A549 (cell line): ENCODE measurements at regions not wholly inside any gene's neighbourhood (a gene's known extent, or its start where the extent isn't known, plus 50 kb on each side); places are given as distances from the start of the nearest gene placed in this dataset.

Source experiments
- ATAC-seq, 2 experiments: fragments of 200-7000 bp in 1 of 2; fragments of >200 bp in 1 of 2; cut with Nextera tagmentation in 1 of 2; cut with Tn5 transposase in 1 of 2; 3 replicates each; pipeline versions ENCODE4 v1.8.0 to v1.9.1; 2018 to 2020; ENCODE audit warnings: mild to moderate bottlenecking in 1 of 2, moderate library complexity in 1 of 2
- CTCF ChIA-PET: fragments of 300-600 bp; sonication (Branson Sonifier 250); formaldehyde crosslinking; extraction: SDS; loops from one replicate; lab custom pipeline; 2021; ENCODE audit warnings: antibody characterized with exemption, inconsistent platforms; lab: Yijun Ruan, JAX
- POLR2A ChIA-PET: fragments of 350-600 bp; formaldehyde crosslinking; extraction: SDS; loops from one replicate; lab custom pipeline; 2021; ENCODE audit warnings: antibody characterized with exemption, inconsistent platforms; lab: Yijun Ruan, JAX
- DNase-seq, 2 experiments: peaks; one replicate each; pipeline versions ENCODE4 v3.0.0 to v3.0.0-alpha.2; 2011 to 2016; ENCODE audit warnings: low read depth in 1 of 2, low spot score in 1 of 2
- FAIRE-seq: peaks from 2 replicates; lab custom pipeline; 2011; peaks lifted over from hg19 to GRCh38; lab: Jason Lieb, UNC
- H3K27ac ChIP-seq, 2 experiments: fragments of >200 bp; sonication (Bioruptor Twin); formaldehyde crosslinking; 3 replicates each; pipeline ENCODE4 v1.5.1; 2016 to 2017
- H3K4me1 ChIP-seq: fragments of >200 bp; sonication (Bioruptor Twin); formaldehyde crosslinking; 3 replicates; pipeline ENCODE4 v1.6.1; 2016
- H3K4me2 ChIP-seq: fragments of >200 bp; sonication (Bioruptor Twin); formaldehyde crosslinking; 3 replicates; pipeline ENCODE4 v1.6.1; 2016
- H3K4me3 ChIP-seq: fragments of >200 bp; sonication (Bioruptor Twin); formaldehyde crosslinking; 3 replicates; pipeline ENCODE4 v1.5.1; 2016
- H3K9me3 ChIP-seq: fragments of >200 bp; sonication (Bioruptor Twin); formaldehyde crosslinking; 3 replicates; pipeline ENCODE4 v1.6.1; 2016
- BHLHE40 ChIP-seq: IDR thresholded peaks from 2 replicates; pipeline ENCODE4 v1.6.1; 2012; ENCODE audit warnings: low read depth, low read length, inconsistent platforms
- CBX8 ChIP-seq: fragments of 200-600 bp; sonication (generic); IDR thresholded peaks from 2 replicates; pipeline ENCODE4 v1.6.1; 2016
- EHF ChIP-seq: fragments of 250-450 bp; sonication (Bioruptor Pico); IDR thresholded peaks from 2 replicates; pipeline ENCODE4 v1.5.0; 2020; ENCODE audit warnings: mild to moderate bottlenecking
- EHMT2 ChIP-seq: fragments of 200-600 bp; sonication (generic); IDR thresholded peaks from 2 replicates; pipeline ENCODE4 v1.6.1; 2016; ENCODE audit warnings: antibody characterized with exemption, low read depth, mild to moderate bottlenecking, moderate library complexity
- ELK1 ChIP-seq: fragments of 150-350 bp; IDR thresholded peaks from 2 replicates; pipeline ENCODE4 v1.6.1; 2014; ENCODE audit warnings: low read depth, mild to moderate bottlenecking, low read length
- FOSL2 ChIP-seq, 2 experiments: fragments of 450-650 bp in 1 of 2; fragments of >200 bp in 1 of 2; sonication (Bioruptor Twin) in 1 of 2; formaldehyde crosslinking; IDR thresholded peaks; 2 replicates each; pipeline versions ENCODE4 v1.5.0 to v1.6.1; 2016 to 2020; ENCODE audit warnings: mild to moderate bottlenecking in 1 of 2, moderate library complexity in 1 of 2
- FOXS1 ChIP-seq: fragments of 250-450 bp; sonication (Bioruptor Pico); IDR thresholded peaks from 2 replicates; pipeline ENCODE4 v1.5.0; 2020; ENCODE audit warnings: mild to moderate bottlenecking, moderate library complexity
- HDAC2 ChIP-seq: fragments of 200-600 bp; sonication (generic); IDR thresholded peaks from 2 replicates; pipeline ENCODE4 v1.6.1; 2016
- HOXB13 ChIP-seq: fragments of 250-450 bp; sonication (Bioruptor Pico); IDR thresholded peaks from 2 replicates; pipeline ENCODE4 v1.5.0; 2020; ENCODE audit warnings: low read depth, mild to moderate bottlenecking, moderate library complexity
- JUNB ChIP-seq: fragments of >200 bp; sonication (Bioruptor Twin); formaldehyde crosslinking; IDR thresholded peaks from 2 replicates; pipeline ENCODE4 v1.6.1; 2016
- MAX ChIP-seq: IDR thresholded peaks from 2 replicates; pipeline ENCODE4 v1.6.1; 2012
- MYC ChIP-seq: IDR thresholded peaks from 2 replicates; pipeline ENCODE4 v1.6.1; 2012; ENCODE audit warnings: mild to moderate bottlenecking, inconsistent platforms, low read length, improper control_type of control experiment, borderline replicate concordance
- NFE2L2 ChIP-seq: fragments of 150-350 bp; conservative IDR thresholded peaks from 2 replicates; pipeline ENCODE4 v1.6.1; 2014; ENCODE audit warnings: low read length
- POLR2A ChIP-seq: IDR thresholded peaks from 2 replicates; pipeline ENCODE4 v1.6.1; 2012; ENCODE audit warnings: mild to moderate bottlenecking, low read length
- RAD21 ChIP-seq, 2 experiments: fragments of >200 bp in 1 of 2; sonication (Bioruptor Twin) in 1 of 2; formaldehyde crosslinking in 1 of 2; IDR thresholded peaks in 1 of 2; conservative IDR thresholded peaks in 1 of 2; 2 replicates in 1 of 2; 3 replicates in 1 of 2; pipeline ENCODE4 v1.6.1; 2012 to 2018; ENCODE audit warnings: inconsistent platforms in 1 of 2
- RARB ChIP-seq: fragments of 250-450 bp; sonication (Bioruptor Pico); IDR thresholded peaks from 2 replicates; pipeline ENCODE4 v1.8.0; 2021; ENCODE audit warnings: mild to moderate bottlenecking, moderate library complexity
- RCOR1 ChIP-seq: fragments of 150-350 bp; IDR thresholded peaks from 2 replicates; pipeline ENCODE4 v1.6.1; 2014; ENCODE audit warnings: antibody characterized with exemption, low read length, low read depth
- RNF2 ChIP-seq: fragments of 200-600 bp; sonication (generic); IDR thresholded peaks from 2 replicates; pipeline ENCODE4 v1.6.1; 2016; ENCODE audit warnings: low read depth, mild to moderate bottlenecking, antibody characterized with exemption, moderate library complexity, borderline replicate concordance
- SREBF2 ChIP-seq: fragments of 450-650 bp; IDR thresholded peaks from 2 replicates; pipeline ENCODE4 v1.6.1; 2014; ENCODE audit warnings: mild to moderate bottlenecking, moderate library complexity
- TP53 ChIP-seq: fragments of 250-450 bp; sonication (Bioruptor Pico); IDR thresholded peaks from 2 replicates; pipeline ENCODE4 v1.5.0; 2021; ENCODE audit warnings: mild to moderate bottlenecking, moderate library complexity
- WGBS: methylation state at CpG from one replicate; pipeline ENCODE4 v1.1.6; 2017; ENCODE audit errors: missing lambda C conversion rate; 5-methylcytosine and 5-hydroxymethylcytosine counted together
- TF ChIP-seq, protein P1 (sequence below): fragments of >200 bp; sonication (Bioruptor Twin); formaldehyde crosslinking; IDR thresholded peaks from 3 replicates; pipeline ENCODE4 v1.6.1; 2016
- TF ChIP-seq, protein P2 (sequence below): fragments of >200 bp; sonication (Bioruptor Twin); formaldehyde crosslinking; IDR thresholded peaks from 3 replicates; pipeline ENCODE4 v1.5.1; 2016
- TF ChIP-seq, protein P3 (sequence below): IDR thresholded peaks from 2 replicates; pipeline ENCODE4 v1.6.1; 2012; ENCODE audit warnings: low read depth, borderline replicate concordance

DNA sequence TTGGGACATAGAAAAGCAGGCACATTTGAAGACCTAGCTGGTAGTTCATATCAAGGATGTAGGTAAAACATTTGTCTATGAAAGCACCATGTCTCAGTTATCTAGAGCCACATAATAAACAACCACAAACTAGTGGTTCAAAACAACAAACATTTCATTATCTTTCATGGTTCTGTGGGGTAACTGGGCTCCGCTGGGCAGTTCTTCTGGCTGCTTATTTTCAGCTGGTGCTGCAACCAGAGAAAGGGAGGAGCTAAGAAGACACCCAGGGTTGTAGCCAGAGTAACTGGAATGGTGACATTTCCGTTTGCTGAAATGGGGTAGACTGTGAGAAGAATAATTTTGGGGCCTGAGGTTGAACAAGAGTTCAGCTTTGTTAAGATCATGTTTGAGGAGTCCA, 145.7 kb upstream of the SULF2 start (continued):
- no peak for TF ChIP-seq MAX
- no peak for TF ChIP-seq HDAC2
- TF ChIP-seq JUNB, result no peak
- TF ChIP-seq EHMT2, result no peak
- no peak for TF ChIP-seq NFE2L2
- no peak for TF ChIP-seq FOXS1 (CRISPR knock-in tag)
- no peak for TF ChIP-seq EHF (CRISPR knock-in tag)

DNA sequence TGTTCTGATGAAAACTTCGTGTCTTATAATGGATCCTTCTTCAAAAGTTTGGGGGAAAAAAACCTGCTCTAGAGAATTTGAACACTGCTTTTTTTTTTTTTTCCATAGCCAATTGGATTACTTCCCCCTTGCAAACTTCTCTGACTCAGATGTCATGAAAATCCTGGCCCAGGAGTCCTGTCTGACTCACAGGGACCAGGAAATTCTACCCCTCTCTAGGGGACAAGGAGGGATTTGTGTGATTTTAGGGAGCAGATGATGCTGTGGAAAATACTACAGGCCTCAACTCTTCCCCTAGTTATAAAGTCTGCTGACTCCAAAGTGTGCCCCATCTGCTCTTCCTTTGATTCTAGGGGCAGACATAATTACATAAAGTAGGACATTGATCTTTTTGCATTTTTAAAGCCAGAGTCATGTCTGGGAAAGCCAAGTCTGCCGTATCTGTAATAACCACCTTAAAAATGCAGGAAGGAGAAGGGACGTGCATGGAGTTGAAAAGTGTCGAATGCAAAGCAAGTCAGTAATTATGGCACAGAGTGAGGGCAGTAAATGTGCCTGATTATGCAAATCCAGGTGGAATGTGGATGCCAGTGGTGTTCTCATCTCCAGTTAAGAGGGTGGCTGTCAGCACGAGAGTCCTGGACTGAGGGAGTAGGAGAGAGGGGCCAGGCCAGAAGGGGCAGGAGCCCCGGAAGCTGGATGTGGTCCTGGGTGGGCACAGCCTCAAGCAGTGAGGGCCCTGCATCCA, 144.3 kb upstream of the SULF2 start:
- H3K4me1 ChIP-seq, result no peaks in the 10 kb centered on the region
- no peak overlapping the region for H3K27ac ChIP-seq
- ChIA-PET CTCF (interaction anchor here (1.4 kb wide), 1 partner anchor 691 kb away, joined by 4 read pairs; no protein-coding TSS in a partner anchor), POLR2A (no interaction called here)
- 50% methylated on average over 6 of the region's 6 CpGs for WGBS
- H3K4me3 ChIP-seq, result no peak overlapping the region
- FAIRE-seq (no peak), ATAC-seq (0 out of 6 replicates have a peak, but pooled peaks of 1 of the 2 experiments have one; percentile 54), DNase-seq (peak in 1 of 2 experiments; percentile 36)
- no peak overlapping the region for H3K4me2 ChIP-seq
- TF ChIP-seq ELK1 (no peak), RARB (no peak), RNF2 (no peak), BHLHE40 (no peak), NFE2L2 (no peak), POLR2A (no peak), FOSL2 (IDR thresholded peaks at IDR 0.05) (no peak), FOSL2 (CRISPR knock-in tag; IDR thresholded peaks at IDR 0.05) (no peak), TP53 (CRISPR knock-in tag) (no peak), SREBF2 (no peak)
- TF ChIP-seq, protein P1, sequence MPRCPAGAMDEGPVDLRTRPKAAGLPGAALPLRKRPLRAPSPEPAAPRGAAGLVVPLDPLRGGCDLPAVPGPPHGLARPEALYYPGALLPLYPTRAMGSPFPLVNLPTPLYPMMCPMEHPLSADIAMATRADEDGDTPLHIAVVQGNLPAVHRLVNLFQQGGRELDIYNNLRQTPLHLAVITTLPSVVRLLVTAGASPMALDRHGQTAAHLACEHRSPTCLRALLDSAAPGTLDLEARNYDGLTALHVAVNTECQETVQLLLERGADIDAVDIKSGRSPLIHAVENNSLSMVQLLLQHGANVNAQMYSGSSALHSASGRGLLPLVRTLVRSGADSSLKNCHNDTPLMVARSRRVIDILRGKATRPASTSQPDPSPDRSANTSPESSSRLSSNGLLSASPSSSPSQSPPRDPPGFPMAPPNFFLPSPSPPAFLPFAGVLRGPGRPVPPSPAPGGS, result no peak
- TF ChIP-seq, all 56 proteins: peak for 0
- H3K9me3 ChIP-seq, result 0 out of 3 replicates have a peak, but pooled peaks cover 4% of the 10 kb centered on the region

DNA sequence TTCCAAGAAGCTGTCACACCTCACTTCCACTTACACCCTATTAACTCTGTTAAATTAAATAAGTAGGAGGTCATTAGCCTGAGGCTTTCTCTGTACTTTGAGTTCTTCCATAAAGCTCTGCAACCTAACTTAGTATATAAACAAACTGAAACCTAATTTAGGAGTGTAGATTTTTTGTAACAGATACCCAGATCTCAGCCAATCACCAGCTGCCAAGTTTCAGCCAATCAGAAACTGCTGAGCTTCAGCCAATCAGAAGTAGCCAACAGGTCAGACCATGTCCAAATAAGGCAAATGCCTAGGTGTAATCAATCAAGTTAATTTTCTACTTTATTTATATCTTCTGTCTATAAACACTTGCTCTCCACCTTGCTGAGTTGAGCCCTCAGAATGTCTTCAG, 142.7 kb upstream of the SULF2 start:
- ATAC-seq, result no peak
- no peak overlapping the region for H3K27ac ChIP-seq
- no peak for FAIRE-seq
- 0 out of 3 replicates have a peak, but pooled peaks cover 4% of the 10 kb centered on the region for H3K9me3 ChIP-seq
- H3K4me2 ChIP-seq, result no peak overlapping the region
- H3K4me3 ChIP-seq, result no peak overlapping the region
- POLR2A ChIA-PET, result no interaction called here
- no peaks in the 10 kb centered on the region for H3K4me1 ChIP-seq
- CTCF ChIA-PET, result interaction anchor here (0.6 to 1.2 kb wide), 3 partner anchors 40 to 693 kb away, joined by 3 to 5 read pairs (median 3); no protein-coding TSS in a partner anchor
- DNase-seq, result no peak
- TF ChIP-seq CBX8 (no peak), HOXB13 (no peak), RAD21 (conservative IDR thresholded peaks at IDR 0.05 in 1 of 2, IDR thresholded peaks at IDR 0.05 in 1 of 2) (no peak), FOSL2 (IDR thresholded peaks at IDR 0.05) (no peak), FOSL2 (CRISPR knock-in tag; IDR thresholded peaks at IDR 0.05) (no peak)

DNA sequence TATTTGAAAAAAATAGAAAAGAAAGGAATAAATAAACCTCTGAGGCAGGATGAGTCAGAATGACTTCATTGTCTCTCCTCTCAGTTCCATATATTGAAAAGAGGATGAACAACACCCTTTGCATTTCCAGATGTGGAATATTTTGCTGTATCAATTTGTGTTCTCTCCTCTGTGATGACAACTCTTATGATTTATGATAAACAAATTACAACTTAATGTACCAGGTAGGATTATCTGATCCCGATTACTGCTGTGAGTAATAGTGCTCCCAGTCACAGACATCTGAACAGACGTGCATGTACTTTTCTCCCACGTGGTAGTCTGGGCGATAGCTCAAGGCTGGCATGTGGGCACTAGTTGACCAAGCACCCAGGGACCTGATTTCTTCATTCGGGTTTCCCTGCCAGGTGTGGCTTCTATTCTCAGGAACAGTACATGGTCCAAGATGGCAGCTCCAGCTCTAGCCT, 142.1 kb upstream of the SULF2 start:
- no peak overlapping the region for H3K27ac ChIP-seq
- TF ChIP-seq MYC (no peak), RCOR1 (no peak), TP53 (CRISPR knock-in tag) (no peak), FOSL2 (IDR thresholded peaks at IDR 0.05) (no peak), FOSL2 (CRISPR knock-in tag; IDR thresholded peaks at IDR 0.05) (peak; percentile 26; the same call in 1 of the 2 replicates), ELK1 (no peak)
- TF ChIP-seq, protein P2, sequence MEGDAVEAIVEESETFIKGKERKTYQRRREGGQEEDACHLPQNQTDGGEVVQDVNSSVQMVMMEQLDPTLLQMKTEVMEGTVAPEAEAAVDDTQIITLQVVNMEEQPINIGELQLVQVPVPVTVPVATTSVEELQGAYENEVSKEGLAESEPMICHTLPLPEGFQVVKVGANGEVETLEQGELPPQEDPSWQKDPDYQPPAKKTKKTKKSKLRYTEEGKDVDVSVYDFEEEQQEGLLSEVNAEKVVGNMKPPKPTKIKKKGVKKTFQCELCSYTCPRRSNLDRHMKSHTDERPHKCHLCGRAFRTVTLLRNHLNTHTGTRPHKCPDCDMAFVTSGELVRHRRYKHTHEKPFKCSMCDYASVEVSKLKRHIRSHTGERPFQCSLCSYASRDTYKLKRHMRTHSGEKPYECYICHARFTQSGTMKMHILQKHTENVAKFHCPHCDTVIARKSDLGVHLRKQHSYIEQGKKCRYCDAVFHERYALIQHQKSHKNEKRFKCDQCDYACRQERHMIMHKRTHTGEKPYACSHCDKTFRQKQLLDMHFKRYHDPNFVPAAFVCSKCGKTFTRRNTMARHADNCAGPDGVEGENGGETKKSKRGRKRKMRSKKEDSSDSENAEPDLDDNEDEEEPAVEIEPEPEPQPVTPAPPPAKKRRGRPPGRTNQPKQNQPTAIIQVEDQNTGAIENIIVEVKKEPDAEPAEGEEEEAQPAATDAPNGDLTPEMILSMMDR, result no peak
- TF ChIP-seq, protein P3, sequence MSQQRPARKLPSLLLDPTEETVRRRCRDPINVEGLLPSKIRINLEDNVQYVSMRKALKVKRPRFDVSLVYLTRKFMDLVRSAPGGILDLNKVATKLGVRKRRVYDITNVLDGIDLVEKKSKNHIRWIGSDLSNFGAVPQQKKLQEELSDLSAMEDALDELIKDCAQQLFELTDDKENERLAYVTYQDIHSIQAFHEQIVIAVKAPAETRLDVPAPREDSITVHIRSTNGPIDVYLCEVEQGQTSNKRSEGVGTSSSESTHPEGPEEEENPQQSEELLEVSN, result no peak

More for the DNA sequence above, 142.1 kb upstream of the SULF2 start:
- DNase-seq, result no peak
- ChIA-PET CTCF (interaction anchor here (0.6 to 1.2 kb wide), 4 partner anchors 41 to 693 kb away, joined by 3 to 5 read pairs (median 4); no protein-coding TSS in a partner anchor), POLR2A (no interaction called here)
- 10% methylated on average over 5 of the region's 5 CpGs for WGBS
- FAIRE-seq, result no peak
- H3K4me3 ChIP-seq, result no peak overlapping the region
- no peaks in the 10 kb centered on the region; the same call in 2 of the 3 replicates for H3K4me1 ChIP-seq
- no peak overlapping the region for H3K4me2 ChIP-seq
- no peak for ATAC-seq
- H3K9me3 ChIP-seq, result 0 out of 3 replicates have a peak, but pooled peaks cover 4% of the 10 kb centered on the region
